ENCODE measurements at regions not wholly inside any gene's neighbourhood (a gene's known extent, or its start where the extent isn't known, plus 50 kb on each side); places are given as distances from the start of the nearest gene placed in this dataset.

- Histone ChIP-seq H3K9ac (ENCODE audit: low read length) (no peak overlapping the region), H3K27me3 (ENCODE audit: control insufficient read depth in 1 of 2, insufficient read depth in 1 of 2, low read length in 2 of 2) (peaks cover 0 to 6% of the 10 kb centered on the region in 2 experiments), H2AFZ (ENCODE audit: low read depth, low read length) (no peak overlapping the region), H3K9me3 (ENCODE audit: control insufficient read depth, low read length) (no peaks in the 10 kb centered on the region), H2BK12ac (ENCODE audit: low read length in 2 of 2) (no peak overlapping the region), H3K79me1 (replicated peaks; ENCODE audit: low read length, poor library complexity, severe bottlenecking) (no peaks in the 10 kb centered on the region), H3K4ac (ENCODE audit: low read depth in 1 of 2, low read length in 2 of 2) (no peak overlapping the region), H4K8ac (ENCODE audit: low read length) (no peak overlapping the region), H2BK15ac (ENCODE audit: low read depth, poor library complexity, severe bottlenecking) (no peak overlapping the region), H3K36me3 (ENCODE audit: control insufficient read depth in 1 of 2, insufficient read depth in 2 of 2, low read depth in 1 of 2, low read length in 2 of 2) (no peaks in the 10 kb centered on the region), H4K91ac (ENCODE audit: low read length) (no peak overlapping the region), H3K4me3 (ENCODE audit: insufficient read depth in 1 of 2, low read depth in 1 of 2, low read length in 2 of 2) (no peak overlapping the region), H3K4me2 (ENCODE audit: low read length, poor library complexity, severe bottlenecking) (no peak overlapping the region), H2AK5ac (ENCODE audit: low read length, severe bottlenecking) (no peak overlapping the region), H3K14ac (ENCODE audit: low read length in 2 of 2) (no peak overlapping the region), H3K27ac (ENCODE audit: low read length, poor library complexity, severe bottlenecking) (no peak overlapping the region), H2BK120ac (ENCODE audit: low read depth, low read length) (no peak overlapping the region), H2BK5ac (ENCODE audit: low read depth, low read length, poor library complexity, severe bottlenecking) (no peak overlapping the region), H3K23ac (ENCODE audit: low read length in 2 of 2) (no peak overlapping the region), H3K4me1 (ENCODE audit: control insufficient read depth, insufficient read depth, low read depth, low read length) (no peaks in the 10 kb centered on the region), H3K18ac (ENCODE audit: low read depth in 1 of 2, low read length in 2 of 2) (no peak overlapping the region)
- DNase-seq = no peak
- 91% methylated on average over 15 of the region's 16 CpGs for WGBS
Observed at GRCh38 chr6:167396068-167396658, 71.3 kb downstream of the TTLL2 start.

- no peak overlapping the region for H3K23ac ChIP-seq (ENCODE audit: low read length in 2 of 2)
- no peak overlapping the region for H2AK5ac ChIP-seq (ENCODE audit: low read length, severe bottlenecking)
- H4K8ac ChIP-seq (ENCODE audit: low read length) = no peak overlapping the region
- no peak overlapping the region for H2BK12ac ChIP-seq (ENCODE audit: low read length in 2 of 2)
- no peak for DNase-seq
- H3K14ac ChIP-seq (ENCODE audit: low read length in 2 of 2) = no peak overlapping the region
- no peak overlapping the region for H2BK15ac ChIP-seq (ENCODE audit: low read depth, poor library complexity, severe bottlenecking)
- WGBS = 86% methylated on average over 23 of the region's 23 CpGs
- no peak overlapping the region for H3K18ac ChIP-seq (ENCODE audit: low read depth in 1 of 2, low read length in 2 of 2)
- H2BK120ac ChIP-seq (ENCODE audit: low read depth, low read length) = no peak overlapping the region
- H3K4me1 ChIP-seq (ENCODE audit: control insufficient read depth, insufficient read depth, low read depth, low read length) = no peaks in the 10 kb centered on the region
- no peak overlapping the region for H2AFZ ChIP-seq (ENCODE audit: low read depth, low read length)
- no peak overlapping the region for H4K91ac ChIP-seq (ENCODE audit: low read length)
- H3K4ac ChIP-seq (ENCODE audit: low read depth in 1 of 2, low read length in 2 of 2) = no peak overlapping the region
- no peak overlapping the region for H2BK5ac ChIP-seq (ENCODE audit: low read depth, low read length, poor library complexity, severe bottlenecking)
- H3K4me3 ChIP-seq (ENCODE audit: insufficient read depth in 1 of 2, low read depth in 1 of 2, low read length in 2 of 2) = no peak overlapping the region
- no peaks in the 10 kb centered on the region for H3K36me3 ChIP-seq (ENCODE audit: control insufficient read depth in 1 of 2, insufficient read depth in 2 of 2, low read depth in 1 of 2, low read length in 2 of 2)
- peaks cover 0 to 8% of the 10 kb centered on the region in 2 experiments for H3K27me3 ChIP-seq (ENCODE audit: control insufficient read depth in 1 of 2, insufficient read depth in 1 of 2, low read length in 2 of 2)
- no peaks in the 10 kb centered on the region for H3K79me1 ChIP-seq (replicated peaks; ENCODE audit: low read length, poor library complexity, severe bottlenecking)
- H3K9me3 ChIP-seq (ENCODE audit: control insufficient read depth, low read length) = no peaks in the 10 kb centered on the region
- H3K27ac ChIP-seq (ENCODE audit: low read length, poor library complexity, severe bottlenecking) = no peak overlapping the region
- H3K9ac ChIP-seq (ENCODE audit: low read length) = no peak overlapping the region
- no peak overlapping the region for H3K4me2 ChIP-seq (ENCODE audit: low read length, poor library complexity, severe bottlenecking)
Observed at GRCh38 chr6:167396659-167397490, 72.0 kb downstream of the TTLL2 start.

- 99% methylated on average over 6 of the region's 6 CpGs for WGBS
- Histone ChIP-seq H2BK120ac (ENCODE audit: low read depth, low read length) (no peak overlapping the region), H3K4me3 (ENCODE audit: insufficient read depth in 1 of 2, low read depth in 1 of 2, low read length in 2 of 2) (no peak overlapping the region), H2AK5ac (ENCODE audit: low read length, severe bottlenecking) (no peak overlapping the region), H3K27ac (ENCODE audit: low read length, poor library complexity, severe bottlenecking) (no peak overlapping the region), H3K9me3 (ENCODE audit: control insufficient read depth, low read length) (no peaks in the 10 kb centered on the region), H3K14ac (ENCODE audit: low read length in 2 of 2) (no peak overlapping the region), H3K36me3 (ENCODE audit: control insufficient read depth in 1 of 2, insufficient read depth in 2 of 2, low read depth in 1 of 2, low read length in 2 of 2) (no peaks in the 10 kb centered on the region), H3K23ac (ENCODE audit: low read length in 2 of 2) (no peak overlapping the region), H2BK5ac (ENCODE audit: low read depth, low read length, poor library complexity, severe bottlenecking) (no peak overlapping the region), H3K18ac (ENCODE audit: low read depth in 1 of 2, low read length in 2 of 2) (no peak overlapping the region), H4K91ac (ENCODE audit: low read length) (no peak overlapping the region), H3K4me2 (ENCODE audit: low read length, poor library complexity, severe bottlenecking) (no peak overlapping the region), H2BK15ac (ENCODE audit: low read depth, poor library complexity, severe bottlenecking) (no peak overlapping the region), H3K9ac (ENCODE audit: low read length) (no peak overlapping the region), H2BK12ac (ENCODE audit: low read length in 2 of 2) (no peak overlapping the region), H3K4me1 (ENCODE audit: control insufficient read depth, insufficient read depth, low read depth, low read length) (no peaks in the 10 kb centered on the region), H3K4ac (ENCODE audit: low read depth in 1 of 2, low read length in 2 of 2) (no peak overlapping the region), H3K27me3 (ENCODE audit: control insufficient read depth in 1 of 2, insufficient read depth in 1 of 2, low read length in 2 of 2) (peaks cover 0 to 8% of the 10 kb centered on the region in 2 experiments), H2AFZ (ENCODE audit: low read depth, low read length) (no peak overlapping the region), H3K79me1 (replicated peaks; ENCODE audit: low read length, poor library complexity, severe bottlenecking) (no peaks in the 10 kb centered on the region), H4K8ac (ENCODE audit: low read length) (no peak overlapping the region)
- no peak for DNase-seq
Observed at GRCh38 chr6:167397712-167398111, 72.8 kb downstream of the TTLL2 start.

- H2BK12ac ChIP-seq (ENCODE audit: low read length in 2 of 2) = no peak overlapping the region
- H3K36me3 ChIP-seq (ENCODE audit: control insufficient read depth in 1 of 2, insufficient read depth in 2 of 2, low read depth in 1 of 2, low read length in 2 of 2) = no peaks in the 10 kb centered on the region
- H2AFZ ChIP-seq (ENCODE audit: low read depth, low read length) = no peak overlapping the region
- H3K4me1 ChIP-seq (ENCODE audit: control insufficient read depth, insufficient read depth, low read depth, low read length) = no peaks in the 10 kb centered on the region
- H3K4me2 ChIP-seq (ENCODE audit: low read length, poor library complexity, severe bottlenecking) = no peak overlapping the region
- no peak overlapping the region for H2BK120ac ChIP-seq (ENCODE audit: low read depth, low read length)
- H2BK5ac ChIP-seq (ENCODE audit: low read depth, low read length, poor library complexity, severe bottlenecking) = no peak overlapping the region
- no peak for DNase-seq
- H2AK5ac ChIP-seq (ENCODE audit: low read length, severe bottlenecking) = no peak overlapping the region
- H2BK15ac ChIP-seq (ENCODE audit: low read depth, poor library complexity, severe bottlenecking) = no peak overlapping the region
- no peak overlapping the region for H4K8ac ChIP-seq (ENCODE audit: low read length)
- peaks cover 0 to 8% of the 10 kb centered on the region in 2 experiments for H3K27me3 ChIP-seq (ENCODE audit: control insufficient read depth in 1 of 2, insufficient read depth in 1 of 2, low read length in 2 of 2)
- H3K4me3 ChIP-seq (ENCODE audit: insufficient read depth in 1 of 2, low read depth in 1 of 2, low read length in 2 of 2) = no peak overlapping the region
- no peaks in the 10 kb centered on the region for H3K9me3 ChIP-seq (ENCODE audit: control insufficient read depth, low read length)
- H3K4ac ChIP-seq (ENCODE audit: low read depth in 1 of 2, low read length in 2 of 2) = no peak overlapping the region
- H4K91ac ChIP-seq (ENCODE audit: low read length) = no peak overlapping the region
- H3K18ac ChIP-seq (ENCODE audit: low read depth in 1 of 2, low read length in 2 of 2) = no peak overlapping the region
- no peak overlapping the region for H3K9ac ChIP-seq (ENCODE audit: low read length)
- no peak overlapping the region for H3K23ac ChIP-seq (ENCODE audit: low read length in 2 of 2)
- H3K79me1 ChIP-seq (replicated peaks; ENCODE audit: low read length, poor library complexity, severe bottlenecking) = no peaks in the 10 kb centered on the region
- no peak overlapping the region for H3K14ac ChIP-seq (ENCODE audit: low read length in 2 of 2)
- H3K27ac ChIP-seq (ENCODE audit: low read length, poor library complexity, severe bottlenecking) = no peak overlapping the region
- 83% methylated on average over 14 of the region's 14 CpGs for WGBS
Observed at GRCh38 chr6:167398214-167399050, 73.5 kb downstream of the TTLL2 start.

Measured in mesenchymal stem cell (in vitro differentiated cells and primary cell).